ENCODE measurements at regions not wholly inside any gene's neighbourhood (a gene's known extent, or its start where the extent isn't known, plus 50 kb on each side); places are given as distances from the start of the nearest gene placed in this dataset.

GRCh38 chr2:194314042-194314441 lies 1343.0 kb upstream of the SLC39A10 start:
- DNase-seq = no peak
- H3K9ac ChIP-seq (ENCODE audit: low read length in 3 of 3) = no peak overlapping the region
- H3K27me3 ChIP-seq (ENCODE audit: control insufficient read depth, insufficient read depth, low read length) = no peaks in the 10 kb centered on the region
- no peaks in the 10 kb centered on the region for H3K36me3 ChIP-seq (ENCODE audit: control insufficient read depth in 2 of 3, insufficient read depth in 3 of 3, low read length in 3 of 3)
- intact Hi-C loops (cut with DNase I) = no loop called here
- no peaks in the 10 kb centered on the region for H3K9me3 ChIP-seq (ENCODE audit: control insufficient read depth in 2 of 3, insufficient read depth in 1 of 3, low read length in 3 of 3)
- FAIRE-seq = no peak
- no peak overlapping the region for H3K4me3 ChIP-seq (ENCODE audit: low read length in 3 of 3)
- H3K27ac ChIP-seq (ENCODE audit: low read depth in 2 of 2, low read length in 2 of 2) = no peak overlapping the region
- TF ChIP-seq, protein P1, sequence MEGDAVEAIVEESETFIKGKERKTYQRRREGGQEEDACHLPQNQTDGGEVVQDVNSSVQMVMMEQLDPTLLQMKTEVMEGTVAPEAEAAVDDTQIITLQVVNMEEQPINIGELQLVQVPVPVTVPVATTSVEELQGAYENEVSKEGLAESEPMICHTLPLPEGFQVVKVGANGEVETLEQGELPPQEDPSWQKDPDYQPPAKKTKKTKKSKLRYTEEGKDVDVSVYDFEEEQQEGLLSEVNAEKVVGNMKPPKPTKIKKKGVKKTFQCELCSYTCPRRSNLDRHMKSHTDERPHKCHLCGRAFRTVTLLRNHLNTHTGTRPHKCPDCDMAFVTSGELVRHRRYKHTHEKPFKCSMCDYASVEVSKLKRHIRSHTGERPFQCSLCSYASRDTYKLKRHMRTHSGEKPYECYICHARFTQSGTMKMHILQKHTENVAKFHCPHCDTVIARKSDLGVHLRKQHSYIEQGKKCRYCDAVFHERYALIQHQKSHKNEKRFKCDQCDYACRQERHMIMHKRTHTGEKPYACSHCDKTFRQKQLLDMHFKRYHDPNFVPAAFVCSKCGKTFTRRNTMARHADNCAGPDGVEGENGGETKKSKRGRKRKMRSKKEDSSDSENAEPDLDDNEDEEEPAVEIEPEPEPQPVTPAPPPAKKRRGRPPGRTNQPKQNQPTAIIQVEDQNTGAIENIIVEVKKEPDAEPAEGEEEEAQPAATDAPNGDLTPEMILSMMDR (IDR thresholded peaks at IDR 0.05; ENCODE audit: borderline replicate concordance, extremely low read depth, insufficient read depth) = no peak
- no peaks in the 10 kb centered on the region for H3K4me1 ChIP-seq (ENCODE audit: control insufficient read depth in 2 of 3, insufficient read depth in 2 of 3, low read depth in 1 of 3, low read length in 3 of 3)

- intact Hi-C loops (cut with DNase I) = no loop called here
- no peak overlapping the region for H3K9ac ChIP-seq (ENCODE audit: low read length in 3 of 3)
- no peak overlapping the region for H3K27ac ChIP-seq (ENCODE audit: low read depth in 2 of 2, low read length in 2 of 2)
- no peak for FAIRE-seq
- H3K9me3 ChIP-seq (ENCODE audit: control insufficient read depth in 2 of 3, insufficient read depth in 1 of 3, low read length in 3 of 3) = no peaks in the 10 kb centered on the region
- no peak for DNase-seq
- TF ChIP-seq, protein P1 (IDR thresholded peaks at IDR 0.05; ENCODE audit: borderline replicate concordance, extremely low read depth, insufficient read depth) = no peak
- H3K36me3 ChIP-seq (ENCODE audit: control insufficient read depth in 2 of 3, insufficient read depth in 3 of 3, low read length in 3 of 3) = no peaks in the 10 kb centered on the region
- no peak overlapping the region for H3K4me3 ChIP-seq (ENCODE audit: low read length in 3 of 3)
- H3K4me1 ChIP-seq (ENCODE audit: control insufficient read depth in 2 of 3, insufficient read depth in 2 of 3, low read depth in 1 of 3, low read length in 3 of 3) = no peaks in the 10 kb centered on the region
- no peaks in the 10 kb centered on the region for H3K27me3 ChIP-seq (ENCODE audit: control insufficient read depth, insufficient read depth, low read length)
Observed at GRCh38 chr2:194304191-194304590, 1352.8 kb upstream of the SLC39A10 start.

DNA sequence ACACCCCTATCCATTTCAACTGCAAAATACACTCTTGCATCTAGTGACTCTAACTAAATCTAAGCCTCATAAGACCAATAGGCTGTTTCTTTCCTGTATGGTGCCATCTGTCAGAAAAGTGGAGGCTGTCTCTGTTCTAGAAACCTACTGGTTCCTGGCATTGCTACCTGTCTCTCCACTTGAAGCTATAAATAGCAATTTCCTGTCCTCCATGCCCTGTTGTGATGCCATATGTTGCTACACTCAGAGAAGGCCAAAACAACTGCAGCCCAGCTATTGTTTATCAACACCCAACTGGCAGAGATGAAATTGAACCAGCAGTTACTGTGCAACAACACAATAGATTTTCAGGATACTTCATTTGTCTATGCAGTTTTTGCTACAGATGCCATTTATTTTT lies 1355.1 kb upstream of the SLC39A10 start:
- no peak for FAIRE-seq
- no peaks in the 10 kb centered on the region for H3K4me1 ChIP-seq (ENCODE audit: control insufficient read depth in 2 of 3, insufficient read depth in 2 of 3, low read depth in 1 of 3, low read length in 3 of 3)
- no peak overlapping the region for H3K9ac ChIP-seq (ENCODE audit: low read length in 3 of 3)
- H3K36me3 ChIP-seq (ENCODE audit: control insufficient read depth in 2 of 3, insufficient read depth in 3 of 3, low read length in 3 of 3) = no peaks in the 10 kb centered on the region
- intact Hi-C loops (cut with DNase I) = no loop called here
- H3K27ac ChIP-seq (ENCODE audit: low read depth in 2 of 2, low read length in 2 of 2) = no peak overlapping the region
- no peaks in the 10 kb centered on the region for H3K27me3 ChIP-seq (ENCODE audit: control insufficient read depth, insufficient read depth, low read length)
- no peak overlapping the region for H3K4me3 ChIP-seq (ENCODE audit: low read length in 3 of 3)
- no peak for DNase-seq
- TF ChIP-seq, protein P1 (IDR thresholded peaks at IDR 0.05; ENCODE audit: borderline replicate concordance, extremely low read depth, insufficient read depth) = no peak
- H3K9me3 ChIP-seq (ENCODE audit: control insufficient read depth in 2 of 3, insufficient read depth in 1 of 3, low read length in 3 of 3) = no peaks in the 10 kb centered on the region

DNA sequence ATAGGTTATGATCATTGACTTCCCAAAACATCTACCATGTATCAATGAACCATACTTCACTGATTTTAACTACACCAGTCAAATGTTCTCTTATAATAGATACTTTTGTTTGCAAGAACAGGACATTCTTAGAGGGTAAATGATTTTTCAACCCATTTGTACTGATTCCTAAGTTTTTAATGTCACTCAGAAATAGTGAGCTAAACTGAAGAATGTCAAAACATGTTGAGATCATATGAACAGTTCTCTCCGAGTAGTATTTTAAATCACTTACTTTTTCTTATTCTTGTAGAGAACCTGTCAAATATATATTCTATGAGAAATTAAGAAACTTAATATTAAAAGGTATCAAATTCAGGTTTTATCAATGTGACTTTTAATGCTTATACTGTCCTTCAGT lies 1362.9 kb upstream of the SLC39A10 start:
- TF ChIP-seq, protein P1 (IDR thresholded peaks at IDR 0.05; ENCODE audit: borderline replicate concordance, extremely low read depth, insufficient read depth) = no peak
- Histone ChIP-seq H3K36me3 (ENCODE audit: control insufficient read depth in 2 of 3, insufficient read depth in 3 of 3, low read length in 3 of 3) (no peaks in the 10 kb centered on the region), H3K4me3 (ENCODE audit: low read length in 3 of 3) (no peak overlapping the region), H3K4me1 (ENCODE audit: control insufficient read depth in 2 of 3, insufficient read depth in 2 of 3, low read depth in 1 of 3, low read length in 3 of 3) (no peaks in the 10 kb centered on the region), H3K9ac (ENCODE audit: low read length in 3 of 3) (no peak overlapping the region), H3K27ac (ENCODE audit: low read depth in 2 of 2, low read length in 2 of 2) (no peak overlapping the region), H3K27me3 (ENCODE audit: control insufficient read depth, insufficient read depth, low read length) (no peaks in the 10 kb centered on the region), H3K9me3 (ENCODE audit: control insufficient read depth in 2 of 3, insufficient read depth in 1 of 3, low read length in 3 of 3) (no peaks in the 10 kb centered on the region)
- DNase-seq (no peak), FAIRE-seq (no peak)
- intact Hi-C loops (cut with DNase I) = no loop called here
